GM12874 (cell line): ENCODE measurements at regions not wholly inside any gene's neighbourhood (a gene's known extent, or its start where the extent isn't known, plus 50 kb on each side); places are given as distances from the start of the nearest gene placed in this dataset.

ENCODE experiments used
- CTCF ChIP-seq: IDR thresholded peaks from 2 replicates; pipeline ENCODE4 v1.5.1; 2011; ENCODE audit warnings: low read depth, mild to moderate bottlenecking, control low read depth, low read length, moderate library complexity; ENCODE audit not compliant: insufficient read depth

GRCh38 chr16:25566183-25566582 lies 125.6 kb upstream of the HS3ST4 start:
- TF ChIP-seq CTCF = no peak

GRCh38 chr16:25563700-25564099 lies 128.1 kb upstream of the HS3ST4 start:
- TF ChIP-seq CTCF = no peak

GRCh38 chr16:25553711-25554436 lies 137.9 kb upstream of the HS3ST4 start:
- no peak for TF ChIP-seq CTCF

GRCh38 chr16:25550647-25551046 lies 141.1 kb upstream of the HS3ST4 start:
- no peak for TF ChIP-seq CTCF

- TF ChIP-seq CTCF = no peak
These were observed 145.0 kb upstream of the HS3ST4 start for GRCh38 chr16:25546791-25547190.

- TF ChIP-seq CTCF = no peak
These were observed 147.5 kb upstream of the HS3ST4 start for GRCh38 chr16:25544294-25544693.

- TF ChIP-seq CTCF = no peak
These were observed 149.5 kb upstream of the HS3ST4 start for GRCh38 chr16:25542306-25542705.
